ENCODE measurements at regions not wholly inside any gene's neighbourhood (a gene's known extent, or its start where the extent isn't known, plus 50 kb on each side); places are given as distances from the start of the nearest gene placed in this dataset.

DNA sequence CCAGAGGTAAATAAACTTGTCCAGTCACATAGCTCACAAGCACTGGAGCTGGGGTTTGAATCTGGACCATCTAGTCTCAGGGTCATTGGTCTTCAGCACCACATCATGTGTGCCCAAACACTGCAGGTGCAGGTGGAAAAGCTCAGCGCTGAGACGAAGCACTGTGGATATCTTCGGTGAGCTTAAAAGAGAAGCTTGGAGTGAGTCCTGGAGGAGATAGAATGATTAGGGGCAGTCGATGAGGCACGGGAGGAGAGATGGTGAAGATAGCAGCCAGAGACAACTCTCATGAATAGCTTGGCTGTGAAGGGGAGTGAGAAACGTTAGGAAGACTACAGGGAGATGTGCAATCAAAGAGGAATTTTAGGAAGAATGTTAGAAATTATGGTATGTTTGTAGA is 389.3 kb downstream of the FGF9 start:
- DNase-seq (ENCODE audit: low read depth, low spot score): no peak
- H3K4me3 ChIP-seq (ENCODE audit: low read depth, low read length): no peak overlapping the region
- CTCF ChIA-PET: no interaction called here
- POLR2A ChIA-PET: no interaction called here
- TF ChIP-seq, protein P1, sequence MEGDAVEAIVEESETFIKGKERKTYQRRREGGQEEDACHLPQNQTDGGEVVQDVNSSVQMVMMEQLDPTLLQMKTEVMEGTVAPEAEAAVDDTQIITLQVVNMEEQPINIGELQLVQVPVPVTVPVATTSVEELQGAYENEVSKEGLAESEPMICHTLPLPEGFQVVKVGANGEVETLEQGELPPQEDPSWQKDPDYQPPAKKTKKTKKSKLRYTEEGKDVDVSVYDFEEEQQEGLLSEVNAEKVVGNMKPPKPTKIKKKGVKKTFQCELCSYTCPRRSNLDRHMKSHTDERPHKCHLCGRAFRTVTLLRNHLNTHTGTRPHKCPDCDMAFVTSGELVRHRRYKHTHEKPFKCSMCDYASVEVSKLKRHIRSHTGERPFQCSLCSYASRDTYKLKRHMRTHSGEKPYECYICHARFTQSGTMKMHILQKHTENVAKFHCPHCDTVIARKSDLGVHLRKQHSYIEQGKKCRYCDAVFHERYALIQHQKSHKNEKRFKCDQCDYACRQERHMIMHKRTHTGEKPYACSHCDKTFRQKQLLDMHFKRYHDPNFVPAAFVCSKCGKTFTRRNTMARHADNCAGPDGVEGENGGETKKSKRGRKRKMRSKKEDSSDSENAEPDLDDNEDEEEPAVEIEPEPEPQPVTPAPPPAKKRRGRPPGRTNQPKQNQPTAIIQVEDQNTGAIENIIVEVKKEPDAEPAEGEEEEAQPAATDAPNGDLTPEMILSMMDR (IDR thresholded peaks at IDR 0.05; ENCODE audit: insufficient read depth, low read length, missing control alignments): no peak

DNA sequence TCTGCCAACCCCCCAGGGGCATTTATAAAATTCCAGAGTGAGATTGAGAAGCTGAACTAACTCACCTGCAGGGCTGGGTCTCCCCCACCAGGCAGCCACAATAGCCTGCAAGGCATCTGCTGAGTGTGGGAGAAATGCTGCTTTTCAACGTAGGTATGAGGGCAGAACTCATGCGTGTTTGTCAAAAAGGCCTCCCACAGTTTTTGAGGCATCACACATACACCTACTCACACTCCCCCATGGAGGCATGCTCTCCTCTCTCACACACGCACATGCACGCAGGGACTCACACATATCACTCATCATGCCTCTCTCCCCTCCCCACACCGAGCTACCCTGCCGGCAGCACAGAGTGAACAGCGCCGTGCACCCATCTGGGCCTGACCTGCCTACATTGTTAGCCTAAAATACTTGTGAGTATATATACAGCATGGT is 390.5 kb downstream of the FGF9 start:
- DNase-seq (ENCODE audit: low read depth, low spot score): no peak
- TF ChIP-seq, protein P1 (IDR thresholded peaks at IDR 0.05; ENCODE audit: insufficient read depth, low read length, missing control alignments): no peak
- ChIA-PET POLR2A (no interaction called here), CTCF (no interaction called here)
- H3K4me3 ChIP-seq (ENCODE audit: low read depth, low read length): no peak overlapping the region

DNA sequence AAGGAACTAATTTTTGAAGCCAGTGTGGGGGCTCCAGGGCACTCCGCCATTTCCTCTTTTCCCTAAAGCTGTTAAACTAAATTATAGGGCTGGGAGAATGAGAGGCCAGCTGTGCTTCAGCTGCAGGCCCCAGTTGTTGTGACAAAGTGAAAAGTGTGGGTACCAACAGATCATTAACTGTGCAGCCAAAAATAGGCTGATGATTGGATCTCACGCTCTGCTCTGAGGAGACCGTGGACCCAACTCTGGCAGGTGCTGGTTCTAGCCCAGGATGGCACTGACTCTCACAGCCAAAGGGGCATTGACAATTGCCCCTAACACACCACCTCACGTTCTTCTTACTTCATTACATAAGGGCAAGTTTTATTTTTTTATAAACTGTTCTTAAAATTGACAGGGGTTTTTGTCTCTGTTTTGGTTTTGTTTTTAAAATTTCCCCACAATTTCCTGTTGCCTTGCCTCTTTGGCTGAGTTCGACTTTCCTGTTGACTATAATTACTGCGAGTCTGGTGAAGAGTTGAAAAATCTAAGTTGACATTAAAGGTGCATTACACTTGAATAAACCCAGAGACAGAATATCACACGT is 391.0 kb downstream of the FGF9 start:
- H3K4me3 ChIP-seq (ENCODE audit: low read depth, low read length): no peak overlapping the region
- no peak for DNase-seq (ENCODE audit: low read depth, low spot score)
- POLR2A ChIA-PET: no interaction called here
- CTCF ChIA-PET: no interaction called here
- TF ChIP-seq, protein P1 (IDR thresholded peaks at IDR 0.05; ENCODE audit: insufficient read depth, low read length, missing control alignments): no peak

DNA sequence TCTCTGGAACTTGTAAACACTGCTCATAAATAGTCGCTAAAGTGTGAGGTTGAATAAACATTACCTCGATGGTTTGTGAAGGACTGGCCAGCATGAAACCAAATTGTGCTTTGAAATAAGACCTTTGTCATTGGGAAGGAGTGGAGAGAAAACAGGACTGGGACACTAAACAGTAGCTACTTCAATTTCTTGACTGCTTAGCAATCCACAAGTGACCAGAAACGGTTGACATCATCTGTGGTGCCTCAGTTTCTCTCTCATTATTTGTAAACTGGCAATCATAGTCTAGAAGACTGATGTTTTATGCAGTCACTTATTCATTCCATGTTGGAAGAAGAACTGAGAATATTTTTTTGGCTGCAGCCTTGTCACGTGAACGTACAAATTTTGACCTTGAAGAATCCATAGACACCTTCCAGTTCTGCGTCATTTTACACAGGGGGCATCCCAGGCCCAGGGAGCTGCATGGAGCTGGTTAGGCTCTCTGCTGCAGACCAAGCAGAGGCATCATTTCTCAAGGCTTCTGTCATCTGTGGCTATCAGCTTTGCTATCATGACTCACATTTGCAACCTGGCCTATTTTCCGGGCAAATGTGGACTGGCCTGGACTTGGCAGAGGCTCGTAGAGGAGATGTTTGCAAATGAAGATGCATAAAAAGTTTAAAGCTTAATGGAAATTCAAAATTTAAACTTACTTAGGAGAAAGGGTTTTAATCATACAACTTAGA is 391.8 kb downstream of the FGF9 start:
- TF ChIP-seq, protein P1 (IDR thresholded peaks at IDR 0.05; ENCODE audit: insufficient read depth, low read length, missing control alignments): no peak
- no peak for DNase-seq (ENCODE audit: low read depth, low spot score)
- CTCF ChIA-PET: no interaction called here
- H3K4me3 ChIP-seq (ENCODE audit: low read depth, low read length): no peak overlapping the region
- POLR2A ChIA-PET: no interaction called here

DNA sequence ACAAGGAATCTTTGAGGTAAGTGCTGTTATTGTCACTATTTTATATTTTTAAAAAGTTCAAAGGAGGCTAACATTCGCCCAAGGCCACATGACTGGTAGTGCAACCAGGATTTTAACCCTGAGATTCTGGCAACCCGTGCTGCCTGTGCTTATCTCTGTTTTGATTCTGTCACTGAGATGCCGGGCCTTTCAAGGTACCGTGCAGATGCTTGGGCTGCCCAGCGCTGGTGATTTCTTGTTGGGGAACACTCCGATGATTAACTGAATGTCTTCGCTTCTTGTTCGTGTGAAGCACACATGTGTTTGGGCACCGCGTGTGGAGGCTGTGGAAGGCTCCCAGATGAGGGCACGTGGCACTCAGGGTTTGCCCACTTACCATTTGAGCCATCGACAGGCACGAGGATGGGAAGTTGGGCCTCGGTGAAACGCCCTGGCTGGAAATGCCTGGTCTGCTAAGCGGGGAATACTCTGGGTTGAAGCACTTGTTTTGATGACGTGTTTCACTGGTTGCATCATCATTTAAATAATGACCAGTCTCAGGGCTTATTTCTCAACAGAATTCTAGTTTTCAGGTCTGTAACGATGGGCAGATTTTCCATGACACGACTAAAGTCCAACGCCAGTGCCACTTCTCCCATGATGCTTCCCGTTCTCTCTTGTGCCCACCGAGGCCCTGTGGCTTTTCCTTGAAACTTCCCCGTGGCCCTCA is 392.7 kb downstream of the FGF9 start:
- CTCF ChIA-PET: no interaction called here
- TF ChIP-seq, protein P1 (IDR thresholded peaks at IDR 0.05; ENCODE audit: insufficient read depth, low read length, missing control alignments): no peak
- H3K4me3 ChIP-seq (ENCODE audit: low read depth, low read length): no peak overlapping the region
- no peak for DNase-seq (ENCODE audit: low read depth, low spot score)
- POLR2A ChIA-PET: no interaction called here

DNA sequence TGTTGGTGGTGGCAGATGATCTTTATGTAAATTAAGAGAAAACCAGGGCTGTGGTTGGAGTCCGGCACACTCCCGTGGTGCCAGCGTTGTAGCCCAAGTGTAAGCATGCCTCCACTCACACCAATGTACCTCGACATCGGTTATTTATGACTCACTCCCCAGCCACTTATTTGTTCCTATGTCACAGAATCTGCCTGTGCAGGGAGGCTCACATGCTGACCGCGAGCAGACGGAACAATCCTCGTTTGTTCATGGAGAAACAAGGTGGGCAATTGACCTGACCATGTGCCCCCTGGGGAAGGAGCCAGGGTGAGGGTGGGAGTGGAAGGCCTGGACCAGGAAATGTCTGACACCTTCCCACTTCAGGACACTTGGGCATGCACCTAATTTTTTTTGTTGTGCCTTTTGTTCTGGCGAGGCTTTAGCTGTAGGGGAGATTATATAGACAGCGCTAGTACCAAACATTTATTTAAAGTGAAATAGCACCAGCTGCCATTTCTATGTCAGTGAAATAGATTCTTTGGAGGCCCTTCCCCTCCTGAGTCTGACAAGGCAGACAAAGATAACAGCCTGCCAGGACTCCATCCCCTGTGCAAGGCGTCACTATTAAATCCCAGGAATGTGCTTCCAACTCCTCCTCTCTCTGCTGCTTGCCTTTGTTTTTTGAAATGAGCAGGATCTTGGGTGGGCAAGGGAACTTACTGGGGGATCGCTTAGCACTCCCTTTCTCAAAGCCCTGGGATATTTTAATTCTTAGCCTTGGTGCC is 394.2 kb downstream of the FGF9 start:
- no peak for DNase-seq (ENCODE audit: low read depth, low spot score)
- CTCF ChIA-PET: no interaction called here
- POLR2A ChIA-PET: no interaction called here
- no peak overlapping the region for H3K4me3 ChIP-seq (ENCODE audit: low read depth, low read length)
- TF ChIP-seq, protein P1 (IDR thresholded peaks at IDR 0.05; ENCODE audit: insufficient read depth, low read length, missing control alignments): no peak
